D721Med (cell line): ENCODE measurements at regions not wholly inside any gene's neighbourhood (a gene's known extent, or its start where the extent isn't known, plus 50 kb on each side); places are given as distances from the start of the nearest gene placed in this dataset.

Experiments used
- DNase-seq: peaks from one replicate; pipeline ENCODE4 v3.0.0; 2011; ENCODE audit warnings: low spot score; ENCODE audit not compliant: insufficient read length
- FAIRE-seq: peaks from 2 replicates; lab custom pipeline; 2011; peaks lifted over from hg19 to GRCh38; lab: Jason Lieb, UNC
- CTCF ChIP-seq: IDR thresholded peaks from 2 replicates; pipeline ENCODE4 v1.5.1; 2012; ENCODE audit warnings: mild to moderate bottlenecking, control low read depth; ENCODE audit not compliant: insufficient read depth; ENCODE audit errors: missing control alignments

GRCh38 chr12:123071857-123072256 lies 79.0 kb downstream of the PITPNM2 start:
- TF ChIP-seq CTCF: no peak
- DNase-seq (no peak), FAIRE-seq (no peak)

GRCh38 chr12:123071099-123071800 lies 79.6 kb downstream of the PITPNM2 start:
- no peak for DNase-seq
- TF ChIP-seq CTCF: no peak
- FAIRE-seq: no peak

GRCh38 chr12:123070267-123071081 lies 80.4 kb downstream of the PITPNM2 start:
- FAIRE-seq: no peak
- TF ChIP-seq CTCF: no peak
- DNase-seq: no peak

- no peak for DNase-seq
- TF ChIP-seq CTCF: no peak
- no peak for FAIRE-seq
These were observed 81.2 kb downstream of the PITPNM2 start for GRCh38 chr12:123069436-123070266.

- no peak for TF ChIP-seq CTCF
- no peak for FAIRE-seq
These were observed 83.2 kb downstream of the PITPNM2 start for GRCh38 chr12:123067654-123068053.

GRCh38 chr12:123066384-123066710 lies 84.5 kb downstream of the PITPNM2 start:
- FAIRE-seq: no peak
- DNase-seq: no peak
- no peak for TF ChIP-seq CTCF

More at GRCh38 chr12:123067654-123068053, 83.2 kb downstream of the PITPNM2 start:
- no peak for DNase-seq
